GM10248 (cell line): ENCODE measurements at regions not wholly inside any gene's neighbourhood (a gene's known extent, or its start where the extent isn't known, plus 50 kb on each side); places are given as distances from the start of the nearest gene placed in this dataset.
"Not testable (repeated sequence)": the region's sequence is repeated elsewhere in the genome, so short reads cannot be mapped to it uniquely, and the experiment has no call there.

Source experiments
- CTCF ChIA-PET: fragments of 300-600 bp; sonication (Branson Sonifier 250); formaldehyde crosslinking; extraction: SDS; loops from one replicate; lab custom pipeline; 2021; ENCODE audit warnings: antibody characterized with exemption; lab: Yijun Ruan, JAX
- POLR2A ChIA-PET: fragments of 350-650 bp; sonication (Branson Sonifier 250); formaldehyde crosslinking; extraction: SDS; loops from one replicate; lab custom pipeline; 2020; ENCODE audit warnings: antibody characterized with exemption; lab: Yijun Ruan, JAX
- DNase-seq: peaks from one replicate; pipeline ENCODE4 v3.0.0; 2012; ENCODE audit errors: extremely low spot score
- TF ChIP-seq, protein P1 (sequence below): IDR thresholded peaks from 2 replicates; pipeline ENCODE4 v1.5.1; 2012; ENCODE audit warnings: mild to moderate bottlenecking, low read depth; ENCODE audit errors: extremely low read depth, missing control alignments, control extremely low read depth

- CTCF ChIA-PET: interaction anchor here (1.4 kb wide), 1 partner anchor 68 kb away, joined by 5 read pairs; no protein-coding TSS in a partner anchor
- DNase-seq: no peak
- TF ChIP-seq, protein P1, sequence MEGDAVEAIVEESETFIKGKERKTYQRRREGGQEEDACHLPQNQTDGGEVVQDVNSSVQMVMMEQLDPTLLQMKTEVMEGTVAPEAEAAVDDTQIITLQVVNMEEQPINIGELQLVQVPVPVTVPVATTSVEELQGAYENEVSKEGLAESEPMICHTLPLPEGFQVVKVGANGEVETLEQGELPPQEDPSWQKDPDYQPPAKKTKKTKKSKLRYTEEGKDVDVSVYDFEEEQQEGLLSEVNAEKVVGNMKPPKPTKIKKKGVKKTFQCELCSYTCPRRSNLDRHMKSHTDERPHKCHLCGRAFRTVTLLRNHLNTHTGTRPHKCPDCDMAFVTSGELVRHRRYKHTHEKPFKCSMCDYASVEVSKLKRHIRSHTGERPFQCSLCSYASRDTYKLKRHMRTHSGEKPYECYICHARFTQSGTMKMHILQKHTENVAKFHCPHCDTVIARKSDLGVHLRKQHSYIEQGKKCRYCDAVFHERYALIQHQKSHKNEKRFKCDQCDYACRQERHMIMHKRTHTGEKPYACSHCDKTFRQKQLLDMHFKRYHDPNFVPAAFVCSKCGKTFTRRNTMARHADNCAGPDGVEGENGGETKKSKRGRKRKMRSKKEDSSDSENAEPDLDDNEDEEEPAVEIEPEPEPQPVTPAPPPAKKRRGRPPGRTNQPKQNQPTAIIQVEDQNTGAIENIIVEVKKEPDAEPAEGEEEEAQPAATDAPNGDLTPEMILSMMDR: no peak
- POLR2A ChIA-PET: no interaction called here
Measured at GRCh38 chr20:1845163-1845523, 50.1 kb upstream of the SIRPA start.

DNA sequence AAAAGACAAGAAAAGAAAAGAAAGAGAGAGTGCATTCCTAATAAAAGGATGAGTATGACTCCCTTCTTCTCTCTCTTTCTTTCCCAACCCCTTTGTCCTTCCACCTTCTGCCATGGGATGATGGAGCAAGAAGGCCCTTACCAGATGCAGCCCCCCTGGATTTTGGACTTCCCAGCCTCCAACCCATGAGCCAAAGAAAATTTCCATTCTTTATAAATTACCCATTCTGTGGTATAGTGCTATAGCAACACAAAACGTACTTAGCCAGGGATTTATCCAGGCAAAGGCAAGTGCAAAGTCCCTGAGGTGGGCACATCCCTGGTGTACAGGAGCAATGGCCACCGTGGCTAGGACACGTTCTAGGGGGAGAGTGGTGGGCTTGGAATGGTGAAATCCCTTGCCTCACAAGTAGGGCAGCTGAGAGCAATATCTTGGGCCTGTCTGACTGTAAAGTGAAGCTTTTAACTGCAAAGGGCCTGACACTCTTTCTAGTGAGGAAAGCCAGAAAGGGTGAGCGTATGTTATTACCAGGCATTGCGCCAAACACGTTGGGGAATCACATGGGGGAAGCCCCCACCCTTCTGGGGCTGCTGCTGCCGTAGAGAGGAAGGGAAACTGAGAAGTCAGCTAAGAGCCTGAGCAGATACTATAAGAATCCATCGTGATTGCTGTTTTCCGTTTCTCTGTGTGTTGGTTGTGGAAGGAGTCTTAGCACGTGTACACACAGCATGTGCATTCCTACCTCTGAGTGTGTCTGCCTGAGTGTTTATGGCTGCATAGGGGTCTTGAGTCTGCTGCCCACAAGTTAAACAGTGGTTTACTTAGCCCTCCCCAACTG lies 50.7 kb upstream of the SIRPA start:
- TF ChIP-seq, protein P1: no peak
- DNase-seq: peak; percentile 89
- ChIA-PET CTCF (interaction anchor here (1.3 to 1.4 kb wide), 2 partner anchors 68 to 85 kb away, joined by 3 to 5 read pairs; no protein-coding TSS in a partner anchor), POLR2A (no interaction called here)

- CTCF ChIA-PET: interaction anchor here (1.7 to 2.2 kb wide), 2 partner anchors 9 to 10 kb away, joined by 7 to 9 read pairs; no protein-coding TSS in a partner anchor
- POLR2A ChIA-PET: no interaction called here
- no peak for DNase-seq
- TF ChIP-seq, protein P1: no peak
Measured at GRCh38 chr20:1842281-1842680, 52.9 kb upstream of the SIRPA start.

DNA sequence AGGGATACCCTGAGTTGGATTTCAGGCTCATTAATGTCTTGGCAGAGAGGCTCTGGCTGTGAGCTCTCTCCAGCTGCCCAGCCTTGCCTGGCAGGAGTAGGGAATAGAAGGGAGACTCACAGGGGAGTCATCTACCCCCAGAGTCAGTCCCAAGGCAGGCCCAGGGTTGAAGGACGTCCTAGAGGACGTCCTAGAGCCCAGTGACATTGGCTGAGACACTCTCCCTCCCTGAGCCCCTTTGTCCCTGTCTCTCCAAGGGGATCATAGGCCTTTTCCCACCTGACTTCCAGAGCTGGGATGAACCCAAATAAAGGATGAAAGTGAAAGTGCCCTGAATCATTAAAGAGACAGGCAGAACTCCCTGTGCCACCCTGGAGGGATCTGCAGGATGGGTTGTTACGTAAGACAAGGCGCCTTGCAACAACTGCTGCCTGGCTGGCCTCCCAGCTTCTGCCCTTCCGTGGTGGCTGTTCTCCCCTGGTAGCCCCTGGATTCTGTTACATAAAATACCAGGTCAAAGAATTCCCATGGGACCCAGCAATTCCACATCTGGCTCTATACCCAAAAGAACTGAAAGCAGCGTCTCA lies 53.6 kb upstream of the SIRPA start:
- TF ChIP-seq, protein P1: no peak
- CTCF ChIA-PET: interaction anchor here (2.2 kb wide), 1 partner anchor 8 kb away, joined by 7 read pairs; no protein-coding TSS in a partner anchor
- DNase-seq: no peak
- POLR2A ChIA-PET: no interaction called here

- TF ChIP-seq, protein P1: no peak
- ChIA-PET CTCF (interaction anchor here (2.2 kb wide), 1 partner anchor 8 kb away, joined by 7 read pairs; no protein-coding TSS in a partner anchor), POLR2A (no interaction called here)
- no peak for DNase-seq
Measured at GRCh38 chr20:1840817-1841553, 54.2 kb upstream of the SIRPA start.

DNA sequence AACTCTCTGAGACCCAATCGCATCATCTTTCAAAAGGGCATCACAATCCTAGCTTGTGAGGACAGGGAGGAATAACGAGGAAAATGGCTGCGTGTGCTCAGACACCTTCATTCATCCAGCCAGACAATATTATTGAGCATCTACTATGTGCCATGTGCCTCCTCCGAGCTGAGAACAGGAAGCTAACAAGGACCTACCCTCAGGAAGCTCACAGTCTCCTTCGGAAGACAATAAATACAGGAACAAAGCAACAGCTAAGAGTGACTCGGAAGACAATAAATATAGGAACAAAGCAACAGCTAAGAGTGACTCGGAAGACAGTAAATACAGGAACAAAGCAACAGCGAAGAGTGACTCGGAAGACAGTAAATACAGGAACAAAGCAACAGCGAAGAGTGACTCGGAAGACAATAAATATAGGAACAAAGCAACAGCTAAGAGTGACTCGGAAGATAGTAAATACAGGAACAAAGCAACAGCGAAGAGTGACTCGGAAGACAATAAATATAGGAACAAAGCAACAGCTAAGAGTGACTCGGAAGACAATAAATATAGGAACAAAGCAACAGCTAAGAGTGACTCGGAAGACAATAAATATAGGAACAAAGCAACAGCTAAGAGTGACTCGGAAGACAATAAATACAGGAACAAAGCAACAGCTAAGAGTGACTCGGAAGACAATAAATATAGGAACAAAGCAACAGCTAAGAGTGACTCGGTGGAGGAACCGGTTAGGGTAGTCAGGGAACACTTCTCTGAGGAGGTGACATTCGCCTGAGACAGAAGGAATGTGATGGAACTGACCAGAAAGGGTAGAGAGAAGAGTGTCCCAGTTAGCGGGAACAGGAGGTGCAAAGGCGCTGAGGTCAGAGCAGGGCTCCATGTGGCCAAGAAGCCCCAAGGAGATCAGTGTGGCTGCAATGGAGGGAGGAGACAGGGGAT lies 55.6 kb upstream of the SIRPA start:
- CTCF ChIA-PET: interaction anchor here (0.8 kb wide), 1 partner anchor 9 kb away, joined by 4 read pairs; no protein-coding TSS in a partner anchor
- POLR2A ChIA-PET: not testable (repeated sequence)

More for the DNA sequence above, 55.6 kb upstream of the SIRPA start:
- not testable (repeated sequence) for DNase-seq
